Colonic mucosa (tissue), 4 donors: ENCODE measurements at regions not wholly inside any gene's neighbourhood (a gene's known extent, or its start where the extent isn't known, plus 50 kb on each side); places are given as distances from the start of the nearest gene placed in this dataset.
"Not testable (repeated sequence)": the region's sequence is repeated elsewhere in the genome, so short reads cannot be mapped to it uniquely, and the experiment has no call there.

Source experiments
- DNase-seq: peaks from one replicate; pipeline ENCODE4 v3.0.0-alpha.2; 2020
- H3K27ac ChIP-seq: fragments of 200-600 bp; one replicate; pipeline ENCODE4 v1.8.0; 2021
- H3K27me3 ChIP-seq: fragments of 200-600 bp; one replicate; pipeline ENCODE4 v1.8.0; 2021
- H3K36me3 ChIP-seq: fragments of 200-600 bp; one replicate; pipeline ENCODE4 v1.8.0; 2021
- H3K4me1 ChIP-seq: fragments of 200-600 bp; one replicate; pipeline ENCODE4 v1.8.0; 2021; ENCODE audit warnings: mild to moderate bottlenecking
- H3K4me3 ChIP-seq: fragments of 200-600 bp; one replicate; pipeline ENCODE4 v1.8.0; 2021
- H3K9ac ChIP-seq, 2 donors: one replicate each; pipeline ENCODE4 v1.7.0; 2013; ENCODE audit warnings: control low read depth in 2 of 2, low read depth in 2 of 2, low read length in 2 of 2
- H3K9me3 ChIP-seq: fragments of 200-600 bp; one replicate; pipeline ENCODE4 v1.8.0; 2021
- intact Hi-C: fragments of 100-400 bp; cut with DNase I; formaldehyde crosslinking; loops from one replicate; pipeline ENCODE4 v1.14.1; 2022
- TF ChIP-seq, protein P1 (sequence below): fragments of 200-600 bp; IDR thresholded peaks from one replicate; pipeline ENCODE4 v1.8.0; 2022; ENCODE audit warnings: antibody characterized with exemption, mild to moderate bottlenecking
- donor health status: healthy.
- donor health status: DM: no; HTN: no; CAD: no.
- donor health status: DM: no; HTN: no; CAD: no.

DNA sequence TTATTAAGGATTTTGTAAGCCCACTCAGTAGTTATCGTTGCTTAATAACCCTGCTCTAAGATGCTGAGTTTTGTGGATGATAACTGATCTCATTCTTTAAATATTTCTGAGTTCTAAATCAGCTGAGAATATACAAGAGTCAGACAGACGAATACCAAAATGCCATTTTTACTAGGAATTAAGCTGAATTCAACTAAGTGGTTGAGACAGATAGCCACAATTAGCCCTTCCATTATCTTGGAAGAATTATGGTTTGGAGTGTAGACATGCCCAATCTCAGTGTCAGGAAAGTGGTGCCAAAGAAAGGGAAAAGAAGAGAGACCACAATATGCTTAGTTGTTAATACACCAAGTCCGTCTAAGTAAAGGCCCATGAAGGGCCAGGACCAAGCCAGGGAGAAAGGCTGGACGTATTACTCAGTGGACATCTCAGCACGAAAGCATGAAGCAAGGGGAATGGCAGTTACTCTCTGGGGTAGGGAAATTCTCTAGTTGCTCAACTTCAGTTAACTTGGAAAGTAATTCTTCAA lies 58.6 kb downstream of the KCNA5 start:
- no peak for DNase-seq
- Histone ChIP-seq H3K4me1 (no peaks in the 10 kb centered on the region), H3K4me3 (no peak overlapping the region), H3K36me3 (no peaks in the 10 kb centered on the region), H3K27me3 (no peaks in the 10 kb centered on the region), H3K27ac (no peak overlapping the region), H3K9ac (no peak overlapping the region), H3K9me3 (no peaks in the 10 kb centered on the region)
- TF ChIP-seq, protein P1, sequence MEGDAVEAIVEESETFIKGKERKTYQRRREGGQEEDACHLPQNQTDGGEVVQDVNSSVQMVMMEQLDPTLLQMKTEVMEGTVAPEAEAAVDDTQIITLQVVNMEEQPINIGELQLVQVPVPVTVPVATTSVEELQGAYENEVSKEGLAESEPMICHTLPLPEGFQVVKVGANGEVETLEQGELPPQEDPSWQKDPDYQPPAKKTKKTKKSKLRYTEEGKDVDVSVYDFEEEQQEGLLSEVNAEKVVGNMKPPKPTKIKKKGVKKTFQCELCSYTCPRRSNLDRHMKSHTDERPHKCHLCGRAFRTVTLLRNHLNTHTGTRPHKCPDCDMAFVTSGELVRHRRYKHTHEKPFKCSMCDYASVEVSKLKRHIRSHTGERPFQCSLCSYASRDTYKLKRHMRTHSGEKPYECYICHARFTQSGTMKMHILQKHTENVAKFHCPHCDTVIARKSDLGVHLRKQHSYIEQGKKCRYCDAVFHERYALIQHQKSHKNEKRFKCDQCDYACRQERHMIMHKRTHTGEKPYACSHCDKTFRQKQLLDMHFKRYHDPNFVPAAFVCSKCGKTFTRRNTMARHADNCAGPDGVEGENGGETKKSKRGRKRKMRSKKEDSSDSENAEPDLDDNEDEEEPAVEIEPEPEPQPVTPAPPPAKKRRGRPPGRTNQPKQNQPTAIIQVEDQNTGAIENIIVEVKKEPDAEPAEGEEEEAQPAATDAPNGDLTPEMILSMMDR, result no peak
- intact Hi-C loops, result no loop called here

DNA sequence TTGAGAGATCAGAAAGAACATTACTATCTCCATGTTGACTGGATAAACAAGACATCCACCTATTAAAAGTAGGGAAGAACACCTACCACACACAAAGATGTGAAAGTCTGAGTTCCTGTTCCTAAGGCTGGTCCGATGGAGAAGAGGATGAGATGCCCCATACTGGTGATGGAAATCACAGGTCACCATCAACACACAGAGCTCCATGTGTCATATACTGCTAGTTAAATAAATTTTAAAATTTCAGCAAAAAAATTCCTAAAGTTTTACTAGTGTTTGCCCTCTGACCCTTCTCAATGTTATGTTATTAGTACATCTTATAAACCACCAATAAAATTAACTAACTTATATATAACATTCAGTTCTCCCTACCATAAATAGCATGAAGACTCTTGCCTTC lies 59.1 kb downstream of the KCNA5 start:
- Histone ChIP-seq H3K27ac (no peak overlapping the region), H3K9me3 (no peaks in the 10 kb centered on the region), H3K36me3 (no peaks in the 10 kb centered on the region), H3K4me3 (no peak overlapping the region), H3K27me3 (no peaks in the 10 kb centered on the region), H3K9ac (no peak overlapping the region), H3K4me1 (no peaks in the 10 kb centered on the region)
- TF ChIP-seq, protein P1, result no peak
- intact Hi-C loops, result no loop called here
- DNase-seq, result no peak

DNA sequence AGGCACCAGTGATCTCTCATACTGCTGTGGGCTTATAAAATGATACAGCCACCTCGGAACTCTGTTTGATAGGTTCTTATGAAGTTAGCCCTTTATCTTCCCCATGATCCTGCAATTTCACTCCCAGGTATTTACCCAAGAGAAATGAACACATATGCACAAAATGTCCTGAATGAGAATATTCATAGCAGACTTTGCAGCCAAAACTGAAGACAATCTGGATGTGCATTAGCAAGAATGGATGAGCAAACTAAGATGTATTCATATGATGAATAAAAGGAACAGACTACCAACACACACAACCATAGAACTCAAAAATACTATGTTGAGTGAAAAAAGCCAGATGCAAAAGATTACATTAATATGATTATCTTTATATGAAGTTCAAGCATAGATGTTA lies 66.7 kb downstream of the KCNA5 start:
- Histone ChIP-seq H3K9ac (no peak overlapping the region), H3K36me3 (no peaks in the 10 kb centered on the region), H3K4me1 (no peaks in the 10 kb centered on the region), H3K27ac (no peak overlapping the region), H3K27me3 (no peaks in the 10 kb centered on the region), H3K4me3 (no peak overlapping the region), H3K9me3 (no peaks in the 10 kb centered on the region)
- intact Hi-C loops, result no loop called here
- TF ChIP-seq, protein P1, result no peak
- DNase-seq, result no peak

DNA sequence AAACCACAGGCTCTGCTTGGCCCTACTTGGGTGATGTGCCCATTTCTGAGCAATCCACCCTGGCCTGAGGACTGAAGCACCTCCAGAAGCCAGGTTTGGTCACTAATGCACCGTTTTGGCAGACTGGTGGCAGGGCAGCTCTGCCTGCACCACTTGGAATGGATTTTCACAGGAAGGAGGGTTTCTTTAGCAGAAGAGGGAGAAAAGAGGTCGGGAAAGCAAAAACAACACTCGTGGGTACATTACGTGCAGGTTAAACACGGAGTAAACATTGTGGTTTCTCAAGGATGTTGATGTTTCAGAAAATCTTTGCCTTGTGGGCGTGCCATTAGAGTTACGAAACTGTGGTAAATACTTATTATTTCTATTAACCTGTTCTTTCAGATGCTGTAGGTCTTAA lies 70.8 kb downstream of the KCNA5 start:
- Histone ChIP-seq H3K27me3 (no peaks in the 10 kb centered on the region), H3K36me3 (no peaks in the 10 kb centered on the region), H3K9me3 (no peaks in the 10 kb centered on the region), H3K4me1 (no peaks in the 10 kb centered on the region), H3K4me3 (no peak overlapping the region), H3K9ac (no peak overlapping the region), H3K27ac (no peak overlapping the region)
- no peak for DNase-seq
- TF ChIP-seq, protein P1, result no peak
- intact Hi-C loops, result no loop called here

DNA sequence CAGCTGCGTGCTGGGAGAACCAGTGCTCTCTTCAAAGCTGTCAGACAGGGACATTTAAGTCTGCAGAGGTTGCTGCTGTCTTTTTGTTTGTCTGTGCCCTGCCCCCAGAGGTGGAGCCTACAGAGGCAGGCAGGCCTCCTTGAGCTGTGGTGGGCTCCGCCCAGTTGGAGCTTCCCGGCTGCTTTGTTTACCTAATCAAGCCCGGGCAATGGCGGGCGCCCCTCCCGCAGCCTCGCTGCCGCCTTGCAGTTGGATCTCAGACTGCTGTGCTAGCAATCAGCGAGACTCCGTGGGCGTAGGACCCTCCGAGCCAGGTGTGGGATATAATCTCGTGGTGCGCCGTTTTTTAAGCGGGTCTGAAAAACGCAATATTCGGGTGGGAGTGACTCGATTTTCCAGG lies 78.1 kb downstream of the KCNA5 start:
- intact Hi-C loops, H3K9ac ChIP-seq, H3K4me1 ChIP-seq, H3K27ac ChIP-seq, H3K36me3 ChIP-seq, DNase-seq, H3K9me3 ChIP-seq, H3K27me3 ChIP-seq, H3K4me3 ChIP-seq: not testable (repeated sequence)

DNA sequence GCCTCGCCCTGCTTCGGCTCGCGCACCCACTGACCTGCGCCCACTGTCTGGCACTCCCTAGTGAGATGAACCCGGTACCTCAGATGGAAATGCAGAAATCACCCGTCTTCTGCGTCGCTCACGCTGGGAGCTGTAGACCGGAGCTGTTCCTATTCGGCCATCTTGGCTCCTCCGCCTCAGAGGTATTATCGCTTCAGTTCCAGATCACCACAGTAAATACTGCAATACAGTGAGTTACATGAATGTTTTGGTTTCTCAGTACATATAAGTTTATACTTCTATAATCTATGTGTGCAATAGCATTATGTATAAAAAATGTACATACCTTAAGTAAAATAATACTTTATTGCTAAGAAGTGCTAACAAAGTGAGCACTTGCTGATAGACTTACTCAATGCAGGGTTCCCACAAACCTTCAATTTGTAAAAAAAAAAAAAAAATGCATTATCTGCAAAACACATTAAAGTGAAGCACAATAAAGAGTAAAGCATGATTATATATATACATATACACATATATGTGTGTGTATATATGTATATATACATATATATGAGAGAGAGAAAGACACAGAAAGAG lies 78.7 kb downstream of the KCNA5 start:
- H3K9me3 ChIP-seq, H3K4me3 ChIP-seq, H3K4me1 ChIP-seq, intact Hi-C loops, H3K9ac ChIP-seq, DNase-seq, H3K27me3 ChIP-seq, H3K36me3 ChIP-seq, H3K27ac ChIP-seq: not testable (repeated sequence)
